Peyer's patch (tissue), 4 donors: ENCODE measurements at regions not wholly inside any gene's neighbourhood (a gene's known extent, or its start where the extent isn't known, plus 50 kb on each side); places are given as distances from the start of the nearest gene placed in this dataset.
A peak's percentile ranks its signal among the peaks of the same experiment; 100 is the strongest.

ENCODE experiments used
- DNase-seq, 3 donors: peaks; one replicate each; pipeline ENCODE4 v3.0.0-alpha.2; 2017 to 2019
- H3K27ac ChIP-seq, 4 donors: fragments of 200-600 bp; sonication (generic); one replicate each; pipeline ENCODE4 v1.5.1; 2016 to 2019
- H3K27me3 ChIP-seq, 2 donors: fragments of 200-600 bp; sonication (generic); one replicate each; pipeline ENCODE4 v1.5.1; 2019
- H3K36me3 ChIP-seq, 3 donors: fragments of 200-600 bp; sonication (generic); one replicate each; pipeline ENCODE4 v1.5.1; 2016 to 2019
- H3K4me1 ChIP-seq, 4 donors: fragments of 200-600 bp; sonication (generic); one replicate each; pipeline ENCODE4 v1.5.1; 2016 to 2019
- H3K4me3 ChIP-seq, 4 donors: fragments of 200-600 bp; sonication (generic); 1 replicate in 3 of 4; 2 replicates in 1 of 4; pipeline ENCODE4 v1.5.1; 2016 to 2019; ENCODE audit warnings: mild to moderate bottlenecking in 1 of 4
- H3K9me3 ChIP-seq, 4 donors: fragments of 200-600 bp; sonication (generic); one replicate each; pipeline ENCODE4 v1.5.1; 2016 to 2019; ENCODE audit warnings: mild to moderate bottlenecking in 1 of 4
- CTCF ChIP-seq, 6 experiments: fragments of 450-650 bp in 4 of 6; fragments of 200-600 bp in 2 of 6; sonication (generic) in 1 of 6; IDR thresholded peaks; one replicate each; pipeline ENCODE4 v1.5.1; 2017 to 2019; ENCODE audit warnings: antibody characterized with exemption in 6 of 6, mild to moderate bottlenecking in 3 of 6, moderate library complexity in 1 of 6
- POLR2A ChIP-seq, 2 donors: fragments of 450-650 bp; IDR thresholded peaks; one replicate each; pipeline ENCODE4 v1.5.1; 2017; ENCODE audit warnings: antibody characterized with exemption in 2 of 2, mild to moderate bottlenecking in 2 of 2, moderate library complexity in 2 of 2

- DNase-seq, result no peak
- Histone ChIP-seq H3K9me3 (no peaks in the 10 kb centered on the region), H3K4me3 (no peak overlapping the region), H3K27ac (no peak overlapping the region), H3K4me1 (no peaks in the 10 kb centered on the region), H3K36me3 (no peaks in the 10 kb centered on the region), H3K27me3 (no peaks in the 10 kb centered on the region)
- TF ChIP-seq POLR2A (IDR thresholded peaks at IDR 0.05) (no peak), CTCF (IDR thresholded peaks at IDR 0.05) (no peak)
Observed at GRCh38 chr21:16078382-16078781, 348.6 kb downstream of the USP25 start.

GRCh38 chr21:16079830-16080229 lies 350.0 kb downstream of the USP25 start:
- Histone ChIP-seq H3K4me3 (no peak overlapping the region), H3K27me3 (no peaks in the 10 kb centered on the region), H3K36me3 (no peaks in the 10 kb centered on the region), H3K4me1 (no peaks in the 10 kb centered on the region), H3K9me3 (no peaks in the 10 kb centered on the region), H3K27ac (no peak overlapping the region)
- DNase-seq, result no peak
- TF ChIP-seq POLR2A (IDR thresholded peaks at IDR 0.05) (no peak), CTCF (IDR thresholded peaks at IDR 0.05) (no peak)

- no peak overlapping the region for H3K4me3 ChIP-seq
- no peaks in the 10 kb centered on the region for H3K36me3 ChIP-seq
- no peaks in the 10 kb centered on the region for H3K9me3 ChIP-seq
- no peak overlapping the region for H3K27ac ChIP-seq
- H3K4me1 ChIP-seq, result no peaks in the 10 kb centered on the region
- no peaks in the 10 kb centered on the region for H3K27me3 ChIP-seq
- TF ChIP-seq POLR2A (IDR thresholded peaks at IDR 0.05) (no peak), CTCF (IDR thresholded peaks at IDR 0.05) (no peak)
- DNase-seq, result no peak
Observed at GRCh38 chr21:16081304-16081703, 351.5 kb downstream of the USP25 start.

- H3K9me3 ChIP-seq, result no peaks in the 10 kb centered on the region
- H3K27me3 ChIP-seq, result no peaks in the 10 kb centered on the region
- H3K4me1 ChIP-seq, result no peaks in the 10 kb centered on the region
- TF ChIP-seq POLR2A (IDR thresholded peaks at IDR 0.05) (no peak), CTCF (IDR thresholded peaks at IDR 0.05) (peak in 3 of 6 experiments; percentile 23 to 43 (median 34))
- H3K4me3 ChIP-seq, result no peak overlapping the region
- no peak overlapping the region for H3K27ac ChIP-seq
- H3K36me3 ChIP-seq, result no peaks in the 10 kb centered on the region
- DNase-seq, result no peak
Observed at GRCh38 chr21:16082038-16082816, 352.4 kb downstream of the USP25 start.

- Histone ChIP-seq H3K27ac (no peak overlapping the region), H3K27me3 (no peaks in the 10 kb centered on the region), H3K4me3 (no peak overlapping the region), H3K36me3 (no peaks in the 10 kb centered on the region), H3K9me3 (no peaks in the 10 kb centered on the region), H3K4me1 (no peaks in the 10 kb centered on the region)
- TF ChIP-seq CTCF (IDR thresholded peaks at IDR 0.05) (no peak), POLR2A (IDR thresholded peaks at IDR 0.05) (no peak)
- DNase-seq, result no peak
Observed at GRCh38 chr21:16084776-16085364, 355.1 kb downstream of the USP25 start.
